H9 (cell line): ENCODE measurements at regions not wholly inside any gene's neighbourhood (a gene's known extent, or its start where the extent isn't known, plus 50 kb on each side); places are given as distances from the start of the nearest gene placed in this dataset.

Experiments
- DNase-seq: peaks from one replicate; pipeline ENCODE4 v3.0.0-alpha.2; 2017
- H2AFZ ChIP-seq: one replicate; pipeline ENCODE4 v1.6.1; 2013; ENCODE audit warnings: mild to moderate bottlenecking, low read length, control low read depth, moderate library complexity
- H2AK5ac ChIP-seq: 2 replicates; pipeline ENCODE4 v1.6.1; 2013; ENCODE audit warnings: low read length, control low read depth, mixed read lengths; ENCODE audit not compliant: insufficient read length
- H2BK120ac ChIP-seq: one replicate; pipeline ENCODE4 v1.6.1; 2013; ENCODE audit warnings: low read depth, mild to moderate bottlenecking, low read length, control low read depth, inconsistent platforms; ENCODE audit not compliant: poor library complexity, severe bottlenecking
- H2BK12ac ChIP-seq: 2 replicates; pipeline ENCODE4 v1.6.1; 2013; ENCODE audit warnings: low read length, control low read depth, mixed read lengths, low read depth; ENCODE audit not compliant: insufficient read length
- H2BK15ac ChIP-seq: 2 replicates; pipeline ENCODE4 v1.6.1; 2013; ENCODE audit warnings: low read depth, low read length, control low read depth
- H2BK20ac ChIP-seq: one replicate; pipeline ENCODE4 v1.6.1; 2013; ENCODE audit warnings: low read depth, mild to moderate bottlenecking, low read length, control low read depth, inconsistent platforms; ENCODE audit not compliant: poor library complexity, severe bottlenecking
- H2BK5ac ChIP-seq: 2 replicates; pipeline ENCODE4 v1.6.1; 2013; ENCODE audit warnings: low read length, control low read depth, mixed read lengths; ENCODE audit not compliant: insufficient read length
- H3K14ac ChIP-seq: 2 replicates; pipeline ENCODE4 v1.6.1; 2013; ENCODE audit warnings: low read length, control low read depth; ENCODE audit not compliant: insufficient read depth
- H3K18ac ChIP-seq: 2 replicates; pipeline ENCODE4 v1.6.1; 2013; ENCODE audit warnings: low read depth, mild to moderate bottlenecking, mixed read lengths, low read length, control low read depth; ENCODE audit not compliant: insufficient read length
- H3K23ac ChIP-seq: 2 replicates; pipeline ENCODE4 v1.6.1; 2013; ENCODE audit warnings: low read length, control low read depth, mixed read lengths, low read depth; ENCODE audit not compliant: insufficient read length
- H3K23me2 ChIP-seq: 2 replicates; pipeline ENCODE4 v1.6.1; 2013; ENCODE audit warnings: low read depth, mild to moderate bottlenecking, mixed read lengths, low read length, control low read depth; ENCODE audit not compliant: insufficient read length, poor library complexity, severe bottlenecking
- H3K27ac ChIP-seq: 2 replicates; pipeline ENCODE4 v1.5.1; 2013; ENCODE audit warnings: low read length, control low read depth, mixed read lengths, low read depth; ENCODE audit not compliant: insufficient read length
- H3K27me3 ChIP-seq: 2 replicates; pipeline ENCODE4 v1.6.1; 2013; ENCODE audit warnings: low read length, control low read depth, inconsistent platforms; ENCODE audit not compliant: insufficient read depth
- H3K4ac ChIP-seq: 2 replicates; pipeline ENCODE4 v1.6.1; 2013; ENCODE audit warnings: low read depth, mild to moderate bottlenecking, control low read depth, inconsistent platforms, low read length, moderate library complexity
- H3K4me1 ChIP-seq: 2 replicates; pipeline ENCODE4 v1.6.1; 2013; ENCODE audit warnings: low read length, control low read depth, inconsistent platforms; ENCODE audit not compliant: insufficient read depth
- H3K4me2 ChIP-seq: 2 replicates; pipeline ENCODE4 v1.6.1; 2013; ENCODE audit warnings: low read length, control low read depth, mixed read lengths; ENCODE audit not compliant: insufficient read length, insufficient read depth
- H3K56ac ChIP-seq: 2 replicates; pipeline ENCODE4 v1.6.1; 2013; ENCODE audit warnings: low read depth, mild to moderate bottlenecking, mixed read lengths, low read length, control low read depth; ENCODE audit not compliant: insufficient read length
- H3K79me1 ChIP-seq: 2 replicates; pipeline ENCODE4 v1.6.1; 2013; ENCODE audit warnings: low read depth, mild to moderate bottlenecking, moderate library complexity, low read length, control low read depth, inconsistent platforms; ENCODE audit not compliant: insufficient read depth, poor library complexity, severe bottlenecking
- H3K79me2 ChIP-seq: 2 replicates; pipeline ENCODE4 v1.6.1; 2013; ENCODE audit warnings: low read length, control low read depth, inconsistent platforms; ENCODE audit not compliant: insufficient read depth
- H3K9ac ChIP-seq: 2 replicates; pipeline ENCODE4 v1.6.1; 2013; ENCODE audit warnings: low read length, control low read depth, mixed read lengths; ENCODE audit not compliant: insufficient read length; ENCODE audit errors: extremely low read depth
- H3K9me3 ChIP-seq: one replicate; pipeline ENCODE4 v1.6.1; 2013; ENCODE audit warnings: low read depth, low read length, inconsistent platforms; ENCODE audit not compliant: control insufficient read depth
- H3T11ph ChIP-seq: one replicate; pipeline ENCODE4 v1.6.1; 2013; ENCODE audit warnings: mild to moderate bottlenecking, low read length, control low read depth, inconsistent platforms
- H4K20me1 ChIP-seq: one replicate; pipeline ENCODE4 v1.6.1; 2013; ENCODE audit not compliant: control insufficient read depth, insufficient read length, insufficient read depth
- H4K5ac ChIP-seq: 2 replicates; pipeline ENCODE4 v1.6.1; 2013; ENCODE audit warnings: low read depth, mild to moderate bottlenecking, mixed read lengths, low read length, control low read depth; ENCODE audit not compliant: insufficient read length
- H4K8ac ChIP-seq: replicated peaks from 2 replicates; pipeline ENCODE4 v1.6.1; 2013; ENCODE audit warnings: low read length, control low read depth, mixed read lengths, low read depth; ENCODE audit not compliant: insufficient read length
- H4K91ac ChIP-seq: 2 replicates; pipeline ENCODE4 v1.6.1; 2013; ENCODE audit warnings: low read depth, mild to moderate bottlenecking, moderate library complexity, mixed read lengths, low read length, control low read depth; ENCODE audit not compliant: insufficient read length
- H3K27ac Mint-ChIP-seq, 3 experiments: 2 replicates in 2 of 3; 3 replicates in 1 of 3; pipeline ENCODE4 v1.8.0; 2020 to 2021; ENCODE audit warnings: mixed read lengths in 3 of 3, mild to moderate bottlenecking in 1 of 3, moderate library complexity in 1 of 3
- H3K27me3 Mint-ChIP-seq: 2 replicates; pipeline ENCODE4 v1.8.0; 2021; ENCODE audit warnings: low read depth, mild to moderate bottlenecking, moderate library complexity, mixed read lengths
- H3K36me3 Mint-ChIP-seq, 3 experiments: 2 replicates in 2 of 3; 3 replicates in 1 of 3; pipeline ENCODE4 v1.8.0; 2020 to 2021; ENCODE audit warnings: low read depth in 3 of 3, mixed read lengths in 3 of 3; ENCODE audit not compliant: insufficient read depth in 1 of 3
- H3K4me1 Mint-ChIP-seq, 2 experiments: 2 replicates each; pipeline ENCODE4 v1.8.0; 2020; ENCODE audit warnings: mixed read lengths in 2 of 2
- H3K4me3 Mint-ChIP-seq, 2 experiments: 2 replicates in 1 of 2; 3 replicates in 1 of 2; pipeline ENCODE4 v1.8.0; 2020 to 2021; ENCODE audit warnings: mild to moderate bottlenecking in 2 of 2, mixed read lengths in 2 of 2, moderate library complexity in 1 of 2
- H3K9me3 Mint-ChIP-seq, 2 experiments: 2 replicates in 1 of 2; 3 replicates in 1 of 2; pipeline ENCODE4 v1.8.0; 2020; ENCODE audit warnings: mild to moderate bottlenecking in 2 of 2, mixed read lengths in 2 of 2, moderate library complexity in 1 of 2
- WGBS: extraction: QIAGEN DNeasy Blood & Tissue Kit; methylation state at CpG from one replicate; pipeline ENCODE4 v1.1.7; 2013; ENCODE audit warnings: missing lambda C conversion rate, low lambda C conversion rate, mixed read lengths; ENCODE audit not compliant: insufficient read length; ENCODE audit errors: extremely low coverage; 5-methylcytosine and 5-hydroxymethylcytosine counted together
- TF ChIP-seq, protein P1 (sequence below): fragments of 200-600 bp; sonication (generic); conservative IDR thresholded peaks from 3 replicates; pipeline ENCODE4 v1.8.0; 2021; ENCODE audit warnings: antibody characterized with exemption, mild to moderate bottlenecking

DNA sequence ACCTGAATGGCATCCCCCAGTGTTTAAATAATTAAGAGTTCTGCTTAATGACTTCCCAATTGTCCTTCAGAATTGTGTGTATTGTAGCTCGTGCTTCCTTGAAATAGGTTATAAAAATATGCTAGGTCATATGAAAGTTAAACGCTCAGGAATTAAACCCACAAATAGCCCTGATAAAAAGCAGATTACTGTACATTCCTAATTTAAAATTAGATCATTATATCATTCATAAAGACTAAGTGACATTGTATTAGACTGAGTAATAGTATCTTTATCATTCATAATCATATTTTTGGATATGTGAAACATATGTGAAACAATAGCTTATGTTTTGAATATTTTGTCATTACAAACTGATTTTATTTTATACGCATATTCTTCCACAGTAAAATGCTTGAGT lies 1706.7 kb downstream of the HACE1 start:
- H4K8ac ChIP-seq: no peak overlapping the region
- H3K18ac ChIP-seq: no peak overlapping the region
- no peak overlapping the region for H3K27ac ChIP-seq
- H3K4me2 ChIP-seq: no peak overlapping the region
- no peaks in the 10 kb centered on the region for H3K27me3 ChIP-seq
- H3K14ac ChIP-seq: no peak overlapping the region
- H2BK20ac ChIP-seq: no peak overlapping the region
- H2BK12ac ChIP-seq: no peak overlapping the region
- TF ChIP-seq, protein P1, sequence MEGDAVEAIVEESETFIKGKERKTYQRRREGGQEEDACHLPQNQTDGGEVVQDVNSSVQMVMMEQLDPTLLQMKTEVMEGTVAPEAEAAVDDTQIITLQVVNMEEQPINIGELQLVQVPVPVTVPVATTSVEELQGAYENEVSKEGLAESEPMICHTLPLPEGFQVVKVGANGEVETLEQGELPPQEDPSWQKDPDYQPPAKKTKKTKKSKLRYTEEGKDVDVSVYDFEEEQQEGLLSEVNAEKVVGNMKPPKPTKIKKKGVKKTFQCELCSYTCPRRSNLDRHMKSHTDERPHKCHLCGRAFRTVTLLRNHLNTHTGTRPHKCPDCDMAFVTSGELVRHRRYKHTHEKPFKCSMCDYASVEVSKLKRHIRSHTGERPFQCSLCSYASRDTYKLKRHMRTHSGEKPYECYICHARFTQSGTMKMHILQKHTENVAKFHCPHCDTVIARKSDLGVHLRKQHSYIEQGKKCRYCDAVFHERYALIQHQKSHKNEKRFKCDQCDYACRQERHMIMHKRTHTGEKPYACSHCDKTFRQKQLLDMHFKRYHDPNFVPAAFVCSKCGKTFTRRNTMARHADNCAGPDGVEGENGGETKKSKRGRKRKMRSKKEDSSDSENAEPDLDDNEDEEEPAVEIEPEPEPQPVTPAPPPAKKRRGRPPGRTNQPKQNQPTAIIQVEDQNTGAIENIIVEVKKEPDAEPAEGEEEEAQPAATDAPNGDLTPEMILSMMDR: no peak
- no peaks in the 10 kb centered on the region for H3K4me1 ChIP-seq
- Mint-ChIP-seq H3K4me1 (no peaks in the 10 kb centered on the region), H3K27me3 (no peaks in the 10 kb centered on the region), H3K9me3 (no peaks in the 10 kb centered on the region), H3K4me3 (no peak overlapping the region), H3K36me3 (no peaks in the 10 kb centered on the region), H3K27ac (no peak overlapping the region)
- no peak overlapping the region for H2BK120ac ChIP-seq
- no peak overlapping the region for H2BK5ac ChIP-seq
- H3K79me2 ChIP-seq: no peaks in the 10 kb centered on the region
- no CpG with 5 or more reads among the region's 3 CpGs for WGBS
- no peaks in the 10 kb centered on the region for H3K9me3 ChIP-seq
- no peaks in the 10 kb centered on the region for H4K20me1 ChIP-seq
- no peak overlapping the region for H2AK5ac ChIP-seq
- no peaks in the 10 kb centered on the region for H3K79me1 ChIP-seq
- H2BK15ac ChIP-seq: no peak overlapping the region
- no peaks in the 10 kb centered on the region for H3K23me2 ChIP-seq
- H2AFZ ChIP-seq: no peak overlapping the region
- H3T11ph ChIP-seq: no peak overlapping the region
- no peak overlapping the region for H3K4ac ChIP-seq
- no peak overlapping the region for H3K9ac ChIP-seq
- H4K5ac ChIP-seq: no peak overlapping the region
- no peak overlapping the region for H3K23ac ChIP-seq
- H3K56ac ChIP-seq: no peak overlapping the region
- no peak for DNase-seq
- H4K91ac ChIP-seq: no peak overlapping the region
